Kidney epithelial cell (primary cell): ENCODE measurements at regions not wholly inside any gene's neighbourhood (a gene's known extent, or its start where the extent isn't known, plus 50 kb on each side); places are given as distances from the start of the nearest gene placed in this dataset.

ENCODE experiments used
- DNase-seq: peaks from one replicate; pipeline ENCODE4 v3.0.0-alpha.2; 2010; ENCODE audit warnings: low read depth
- H3K27me3 ChIP-seq: 2 replicates; pipeline ENCODE4 v1.6.0; 2011; ENCODE audit warnings: low read length; ENCODE audit not compliant: control insufficient read depth, insufficient read depth
- H3K36me3 ChIP-seq: 2 replicates; pipeline ENCODE4 v1.5.1; 2011; ENCODE audit warnings: low read length; ENCODE audit not compliant: control insufficient read depth, insufficient read depth
- H3K4me3 ChIP-seq: 2 replicates; pipeline ENCODE4 v1.5.1; 2011; ENCODE audit warnings: low read depth, mild to moderate bottlenecking, control low read depth, low read length
- CTCF ChIP-seq: IDR thresholded peaks from 2 replicates; pipeline ENCODE4 v1.5.1; 2011; ENCODE audit warnings: mild to moderate bottlenecking, moderate library complexity, low read length, control low read depth, inconsistent platforms; ENCODE audit not compliant: insufficient read depth, poor library complexity, severe bottlenecking

- Histone ChIP-seq H3K4me3 (no peak overlapping the region), H3K36me3 (no peaks in the 10 kb centered on the region), H3K27me3 (no peaks in the 10 kb centered on the region)
- TF ChIP-seq CTCF, result no peak
- DNase-seq, result no peak
These were observed 212.3 kb upstream of the TBX18 start for GRCh38 chr6:84976526-84977362.

GRCh38 chr6:84975316-84975715 lies 210.9 kb upstream of the TBX18 start:
- H3K36me3 ChIP-seq, result no peaks in the 10 kb centered on the region
- no peak for TF ChIP-seq CTCF
- H3K27me3 ChIP-seq, result no peaks in the 10 kb centered on the region
- no peak for DNase-seq
- H3K4me3 ChIP-seq, result no peak overlapping the region

GRCh38 chr6:84973606-84974005 lies 209.2 kb upstream of the TBX18 start:
- Histone ChIP-seq H3K36me3 (no peaks in the 10 kb centered on the region), H3K4me3 (no peak overlapping the region), H3K27me3 (no peaks in the 10 kb centered on the region)
- DNase-seq, result no peak
- TF ChIP-seq CTCF, result no peak

GRCh38 chr6:84967965-84968364 lies 203.6 kb upstream of the TBX18 start:
- Histone ChIP-seq H3K27me3 (no peaks in the 10 kb centered on the region), H3K36me3 (no peaks in the 10 kb centered on the region), H3K4me3 (no peak overlapping the region)
- DNase-seq, result no peak
- TF ChIP-seq CTCF, result no peak

GRCh38 chr6:84967389-84967788 lies 203.0 kb upstream of the TBX18 start:
- peak; percentile 30 for TF ChIP-seq CTCF
- H3K27me3 ChIP-seq, result no peaks in the 10 kb centered on the region
- H3K36me3 ChIP-seq, result no peaks in the 10 kb centered on the region
- DNase-seq, result no peak
- H3K4me3 ChIP-seq, result no peak overlapping the region
